ENCODE measurements at regions not wholly inside any gene's neighbourhood (a gene's known extent, or its start where the extent isn't known, plus 50 kb on each side); places are given as distances from the start of the nearest gene placed in this dataset.

GRCh38 chr11:27247660-27248059 is 115.4 kb downstream of the CCDC34 start:
- CTCF ChIA-PET: no interaction called here

GRCh38 chr11:27246925-27247324 is 116.1 kb downstream of the CCDC34 start:
- BruUV-seq (replicated peaks): no TSS peak
- H3K27ac ChIP-seq (ENCODE audit: low read depth, low read length, poor library complexity, severe bottlenecking): no peak overlapping the region
- H3K4me3 ChIP-seq (ENCODE audit: low read depth, low read length, poor library complexity, severe bottlenecking): no peak overlapping the region
- no peak for DNase-seq (ENCODE audit: low spot score)
- intact Hi-C loops (cut with micrococcal nuclease; ENCODE audit: unreplicated experiment): no loop called here
- H3K27me3 ChIP-seq (replicated peaks; ENCODE audit: insufficient read depth, low read depth, low read length, poor library complexity): no peaks in the 10 kb centered on the region
- no peak for TF ChIP-seq EZH2 (IDR thresholded peaks at IDR 0.05; ENCODE audit: borderline replicate concordance, low read depth, low read length, poor library complexity, severe bottlenecking)
- TF ChIP-seq CTCF (conservative IDR thresholded peaks at IDR 0.05; ENCODE audit: low read depth, low read length): no peak
- peaks cover 35% of the 10 kb centered on the region for H3K4me1 ChIP-seq (ENCODE audit: insufficient read depth, low read length, poor library complexity, severe bottlenecking)
- CTCF ChIA-PET: no interaction called here
- no peaks in the 10 kb centered on the region for H3K36me3 ChIP-seq (ENCODE audit: insufficient read depth, low read length, poor library complexity, severe bottlenecking)
- POLR2A ChIA-PET (ENCODE audit: low non-redundant PET): no interaction called here
- no peaks in the 10 kb centered on the region for H3K9me3 ChIP-seq (ENCODE audit: low read depth, low read length, poor library complexity, severe bottlenecking)

More at GRCh38 chr11:27247660-27248059, 115.4 kb downstream of the CCDC34 start:
- Histone ChIP-seq H3K27me3 (replicated peaks; ENCODE audit: insufficient read depth, low read depth, low read length, poor library complexity) (no peaks in the 10 kb centered on the region), H3K4me3 (ENCODE audit: low read depth, low read length, poor library complexity, severe bottlenecking) (no peak overlapping the region), H3K36me3 (ENCODE audit: insufficient read depth, low read length, poor library complexity, severe bottlenecking) (no peaks in the 10 kb centered on the region), H3K27ac (ENCODE audit: low read depth, low read length, poor library complexity, severe bottlenecking) (no peak overlapping the region), H3K4me1 (ENCODE audit: insufficient read depth, low read length, poor library complexity, severe bottlenecking) (peaks cover 29% of the 10 kb centered on the region), H3K9me3 (ENCODE audit: low read depth, low read length, poor library complexity, severe bottlenecking) (no peaks in the 10 kb centered on the region)
- POLR2A ChIA-PET (ENCODE audit: low non-redundant PET): interaction anchor here (0.6 kb wide), 1 partner anchor 18 kb away, joined by 5 read pairs; no protein-coding TSS in a partner anchor
- TF ChIP-seq CTCF (conservative IDR thresholded peaks at IDR 0.05; ENCODE audit: low read depth, low read length) (no peak), EZH2 (IDR thresholded peaks at IDR 0.05; ENCODE audit: borderline replicate concordance, low read depth, low read length, poor library complexity, severe bottlenecking) (no peak)
- BruUV-seq (replicated peaks): no TSS peak
- no peak for DNase-seq (ENCODE audit: low spot score)
- intact Hi-C loops (cut with micrococcal nuclease; ENCODE audit: unreplicated experiment): no loop called here

GRCh38 chr11:27244900-27245299 is 118.1 kb downstream of the CCDC34 start:
- no peak overlapping the region for H3K4me3 ChIP-seq (ENCODE audit: low read depth, low read length, poor library complexity, severe bottlenecking)
- H3K27me3 ChIP-seq (replicated peaks; ENCODE audit: insufficient read depth, low read depth, low read length, poor library complexity): no peaks in the 10 kb centered on the region
- BruUV-seq (replicated peaks): no TSS peak
- no peaks in the 10 kb centered on the region for H3K9me3 ChIP-seq (ENCODE audit: low read depth, low read length, poor library complexity, severe bottlenecking)
- H3K36me3 ChIP-seq (ENCODE audit: insufficient read depth, low read length, poor library complexity, severe bottlenecking): no peaks in the 10 kb centered on the region
- peaks cover 35% of the 10 kb centered on the region for H3K4me1 ChIP-seq (ENCODE audit: insufficient read depth, low read length, poor library complexity, severe bottlenecking)
- TF ChIP-seq EZH2 (IDR thresholded peaks at IDR 0.05; ENCODE audit: borderline replicate concordance, low read depth, low read length, poor library complexity, severe bottlenecking) (no peak), CTCF (conservative IDR thresholded peaks at IDR 0.05; ENCODE audit: low read depth, low read length) (no peak)
- CTCF ChIA-PET: no interaction called here
- POLR2A ChIA-PET (ENCODE audit: low non-redundant PET): no interaction called here
- intact Hi-C loops (cut with micrococcal nuclease; ENCODE audit: unreplicated experiment): no loop called here
- no peak for DNase-seq (ENCODE audit: low spot score)
- H3K27ac ChIP-seq (ENCODE audit: low read depth, low read length, poor library complexity, severe bottlenecking): no peak overlapping the region
